Uterus (tissue), 3 donors: ENCODE measurements at regions not wholly inside any gene's neighbourhood (a gene's known extent, or its start where the extent isn't known, plus 50 kb on each side); places are given as distances from the start of the nearest gene placed in this dataset.
"Not testable (repeated sequence)": the region's sequence is repeated elsewhere in the genome, so short reads cannot be mapped to it uniquely, and the experiment has no call there.

Experiments used
- DNase-seq, 2 donors: peaks; one replicate each; pipeline ENCODE4 v3.0.0-alpha.2; 2019 to 2020
- H3K27ac ChIP-seq, 2 donors: fragments of 200-600 bp; sonication (generic); 1 replicate in 1 of 2; 2 replicates in 1 of 2; pipeline ENCODE4 v1.5.1; 2016 to 2018
- H3K27me3 ChIP-seq, 2 donors: fragments of 200-600 bp; sonication (generic); one replicate each; pipeline ENCODE4 v1.5.1; 2018 to 2019; ENCODE audit warnings: control low read depth in 1 of 2
- H3K36me3 ChIP-seq, 2 donors: fragments of 200-600 bp; sonication (generic); one replicate each; pipeline ENCODE4 v1.5.1; 2019; ENCODE audit warnings: control low read depth in 1 of 2
- H3K4me1 ChIP-seq, 2 donors: fragments of 200-600 bp; sonication (generic); one replicate each; pipeline ENCODE4 v1.5.1; 2018 to 2019; ENCODE audit warnings: control low read depth in 1 of 2
- H3K4me3 ChIP-seq, 2 donors: fragments of 200-600 bp; sonication (generic); 1 replicate in 1 of 2; 2 replicates in 1 of 2; pipeline ENCODE4 v1.5.1; 2018 to 2019; ENCODE audit warnings: mild to moderate bottlenecking in 1 of 2
- H3K9me3 ChIP-seq, 2 donors: fragments of 200-600 bp; sonication (generic); one replicate each; pipeline ENCODE4 v1.5.1; 2019; ENCODE audit warnings: control low read depth in 1 of 2
- CTCF ChIP-seq, 4 experiments: fragments of 200-600 bp in 2 of 4; fragments of 450-650 bp in 2 of 4; sonication (generic) in 2 of 4; IDR thresholded peaks; one replicate each; pipeline ENCODE4 v1.5.1; 2016 to 2019; ENCODE audit warnings: antibody characterized with exemption in 4 of 4, mild to moderate bottlenecking in 2 of 4, moderate library complexity in 1 of 4
- POLR2A ChIP-seq, 2 donors: fragments of 450-650 bp; IDR thresholded peaks; one replicate each; pipeline ENCODE4 v1.6.1; 2016; ENCODE audit warnings: antibody characterized with exemption in 2 of 2, mild to moderate bottlenecking in 1 of 2, moderate library complexity in 1 of 2
- intact Hi-C: fragments of 100-400 bp; cut with DNase I; formaldehyde crosslinking; loops from one replicate; pipeline ENCODE4 v1.15.1; 2023; ENCODE audit warnings: low total_unique reads
- donor health status: DM: yes; HTN: yes; CAD: no.

- no peak for DNase-seq
- Histone ChIP-seq H3K4me3 (no peak overlapping the region), H3K27me3 (no peaks in the 10 kb centered on the region), H3K9me3 (no peaks in the 10 kb centered on the region), H3K27ac (no peak overlapping the region), H3K36me3 (no peaks in the 10 kb centered on the region), H3K4me1 (no peaks in the 10 kb centered on the region)
- intact Hi-C loops: no loop called here
- TF ChIP-seq CTCF (IDR thresholded peaks at IDR 0.05) (no peak), POLR2A (IDR thresholded peaks at IDR 0.05) (no peak)
Measured at GRCh38 chr5:158590746-158591300, 508.9 kb downstream of the EBF1 start.

- TF ChIP-seq CTCF (IDR thresholded peaks at IDR 0.05) (no peak), POLR2A (IDR thresholded peaks at IDR 0.05) (no peak)
- no peaks in the 10 kb centered on the region for H3K9me3 ChIP-seq
- DNase-seq: no peak
- intact Hi-C loops: no loop called here
- no peak overlapping the region for H3K4me3 ChIP-seq
- H3K36me3 ChIP-seq: no peaks in the 10 kb centered on the region
- no peaks in the 10 kb centered on the region for H3K27me3 ChIP-seq
- no peaks in the 10 kb centered on the region for H3K4me1 ChIP-seq
- H3K27ac ChIP-seq: no peak overlapping the region
Measured at GRCh38 chr5:158589939-158590338, 509.8 kb downstream of the EBF1 start.

- TF ChIP-seq CTCF (IDR thresholded peaks at IDR 0.05) (no peak), POLR2A (IDR thresholded peaks at IDR 0.05) (no peak)
- intact Hi-C loops: no loop called here
- H3K27ac ChIP-seq: no peak overlapping the region
- no peaks in the 10 kb centered on the region for H3K27me3 ChIP-seq
- H3K36me3 ChIP-seq: no peaks in the 10 kb centered on the region
- no peaks in the 10 kb centered on the region for H3K4me1 ChIP-seq
- H3K4me3 ChIP-seq: no peak overlapping the region
- no peak for DNase-seq
- H3K9me3 ChIP-seq: no peaks in the 10 kb centered on the region
Measured at GRCh38 chr5:158588617-158589016, 511.1 kb downstream of the EBF1 start.

- Histone ChIP-seq H3K36me3 (no peaks in the 10 kb centered on the region), H3K4me1 (no peaks in the 10 kb centered on the region), H3K27me3 (no peaks in the 10 kb centered on the region), H3K27ac (no peak overlapping the region), H3K4me3 (no peak overlapping the region), H3K9me3 (no peaks in the 10 kb centered on the region)
- TF ChIP-seq CTCF (IDR thresholded peaks at IDR 0.05) (no peak), POLR2A (IDR thresholded peaks at IDR 0.05) (no peak)
- intact Hi-C loops: no loop called here
- no peak for DNase-seq
Measured at GRCh38 chr5:158586054-158586453, 513.7 kb downstream of the EBF1 start.

GRCh38 chr5:158582669-158583068, 517.0 kb downstream of the EBF1 start:
- DNase-seq, H3K36me3 ChIP-seq, intact Hi-C loops, H3K27me3 ChIP-seq, H3K9me3 ChIP-seq, H3K4me1 ChIP-seq, H3K27ac ChIP-seq, H3K4me3 ChIP-seq: not testable (repeated sequence)

GRCh38 chr5:158573829-158574228, 525.9 kb downstream of the EBF1 start:
- H3K9me3 ChIP-seq: no peaks in the 10 kb centered on the region
- intact Hi-C loops: no loop called here
- H3K36me3 ChIP-seq: no peaks in the 10 kb centered on the region
- H3K4me3 ChIP-seq: no peak overlapping the region
- no peaks in the 10 kb centered on the region for H3K27me3 ChIP-seq
- no peaks in the 10 kb centered on the region for H3K4me1 ChIP-seq
- TF ChIP-seq POLR2A (IDR thresholded peaks at IDR 0.05) (no peak), CTCF (IDR thresholded peaks at IDR 0.05) (no peak)
- no peak overlapping the region for H3K27ac ChIP-seq
- no peak for DNase-seq
